Retinal pigment epithelial cell (primary cell): ENCODE measurements at regions not wholly inside any gene's neighbourhood (a gene's known extent, or its start where the extent isn't known, plus 50 kb on each side); places are given as distances from the start of the nearest gene placed in this dataset.
A peak's percentile ranks its signal among the peaks of the same experiment; 100 is the strongest.

Source experiments
- DNase-seq: peaks from one replicate; pipeline ENCODE4 v3.0.0-alpha.2; 2010; ENCODE audit warnings: low read depth
- H3K4me3 ChIP-seq: 2 replicates; pipeline ENCODE4 v1.5.1; 2011; ENCODE audit warnings: mild to moderate bottlenecking, low read length, control low read depth, moderate library complexity
- TF ChIP-seq, protein P1 (sequence below): conservative IDR thresholded peaks from 2 replicates; pipeline ENCODE4 v1.5.1; 2011; ENCODE audit warnings: low read depth, low read length, control low read depth, inconsistent platforms

DNA sequence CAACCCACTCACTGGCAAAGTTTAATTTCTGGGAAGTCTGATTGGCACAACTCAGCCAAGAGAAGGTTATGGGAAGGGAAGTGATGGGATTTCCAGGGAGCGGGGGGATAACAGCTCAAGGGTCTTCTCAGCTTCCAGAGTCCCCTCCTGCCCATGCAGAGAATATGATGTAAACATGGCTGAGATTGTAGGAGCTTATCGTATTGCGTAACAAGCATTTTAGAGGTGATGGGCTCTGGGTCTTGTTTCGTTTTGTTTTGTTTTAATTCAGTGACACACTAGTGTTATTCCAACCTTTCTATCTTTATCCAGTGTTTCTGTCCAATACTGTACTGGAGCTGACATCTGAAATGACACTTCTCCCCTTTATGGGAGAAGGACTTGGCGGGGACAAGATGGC, 762.1 kb upstream of the TMEM132C start:
- TF ChIP-seq, protein P1, sequence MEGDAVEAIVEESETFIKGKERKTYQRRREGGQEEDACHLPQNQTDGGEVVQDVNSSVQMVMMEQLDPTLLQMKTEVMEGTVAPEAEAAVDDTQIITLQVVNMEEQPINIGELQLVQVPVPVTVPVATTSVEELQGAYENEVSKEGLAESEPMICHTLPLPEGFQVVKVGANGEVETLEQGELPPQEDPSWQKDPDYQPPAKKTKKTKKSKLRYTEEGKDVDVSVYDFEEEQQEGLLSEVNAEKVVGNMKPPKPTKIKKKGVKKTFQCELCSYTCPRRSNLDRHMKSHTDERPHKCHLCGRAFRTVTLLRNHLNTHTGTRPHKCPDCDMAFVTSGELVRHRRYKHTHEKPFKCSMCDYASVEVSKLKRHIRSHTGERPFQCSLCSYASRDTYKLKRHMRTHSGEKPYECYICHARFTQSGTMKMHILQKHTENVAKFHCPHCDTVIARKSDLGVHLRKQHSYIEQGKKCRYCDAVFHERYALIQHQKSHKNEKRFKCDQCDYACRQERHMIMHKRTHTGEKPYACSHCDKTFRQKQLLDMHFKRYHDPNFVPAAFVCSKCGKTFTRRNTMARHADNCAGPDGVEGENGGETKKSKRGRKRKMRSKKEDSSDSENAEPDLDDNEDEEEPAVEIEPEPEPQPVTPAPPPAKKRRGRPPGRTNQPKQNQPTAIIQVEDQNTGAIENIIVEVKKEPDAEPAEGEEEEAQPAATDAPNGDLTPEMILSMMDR, result no peak
- no peak overlapping the region for H3K4me3 ChIP-seq
- no peak for DNase-seq

DNA sequence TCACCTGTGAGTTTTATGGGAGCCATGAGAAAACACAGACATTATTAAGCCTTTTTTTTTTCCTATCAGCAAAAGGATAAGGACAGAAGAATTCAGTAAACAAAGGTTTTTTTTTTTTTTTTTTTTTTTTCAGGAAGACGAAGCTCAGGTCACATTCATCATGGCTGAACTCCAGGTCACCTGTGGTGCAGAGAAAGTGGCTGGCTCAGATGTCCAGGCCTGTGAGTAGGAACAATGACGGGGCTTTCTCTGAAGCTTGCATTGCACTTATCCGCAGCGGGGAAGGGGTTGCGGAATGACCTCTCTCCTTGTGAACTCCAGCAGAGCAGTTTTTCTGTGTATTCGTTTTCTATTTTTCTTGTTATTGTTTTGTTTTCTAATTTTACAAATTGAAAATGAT, 759.6 kb upstream of the TMEM132C start:
- no peak overlapping the region for H3K4me3 ChIP-seq
- no peak for DNase-seq
- TF ChIP-seq, protein P1, result no peak

DNA sequence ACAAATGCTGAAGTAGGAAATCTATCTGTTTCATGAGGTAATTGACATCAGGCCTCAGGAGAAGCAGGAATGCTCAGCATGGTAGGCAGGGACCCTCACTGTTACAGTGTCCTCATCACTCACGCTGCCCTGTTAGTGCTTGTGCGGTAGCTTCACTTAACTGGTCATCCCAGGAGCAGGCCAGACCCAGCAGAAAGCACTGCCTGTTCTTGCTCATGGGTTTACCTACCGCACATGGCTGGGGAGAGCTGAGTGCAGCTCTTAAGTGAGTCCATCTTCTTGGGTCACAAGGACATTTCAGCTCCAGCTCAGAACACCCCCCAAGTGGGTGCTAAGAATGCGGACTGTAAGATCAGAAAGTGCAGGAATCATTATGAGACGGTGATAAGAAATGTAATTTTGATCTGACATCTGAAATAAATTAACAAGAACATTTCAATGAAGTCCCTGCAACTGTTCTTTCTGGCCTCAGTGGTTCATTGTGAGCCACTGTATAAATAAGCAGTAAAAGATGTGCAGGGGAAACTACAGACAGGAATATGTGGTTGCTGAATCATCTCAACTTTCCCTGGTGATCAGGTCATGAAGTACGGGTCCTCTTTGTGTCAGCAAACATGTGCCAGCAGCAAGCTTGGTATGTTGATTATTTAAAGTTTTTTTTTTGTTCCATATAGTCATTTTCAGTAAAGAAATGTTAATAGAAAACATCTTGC, 757.7 kb upstream of the TMEM132C start:
- TF ChIP-seq, protein P1, result no peak
- no peak for DNase-seq
- H3K4me3 ChIP-seq, result no peak overlapping the region

DNA sequence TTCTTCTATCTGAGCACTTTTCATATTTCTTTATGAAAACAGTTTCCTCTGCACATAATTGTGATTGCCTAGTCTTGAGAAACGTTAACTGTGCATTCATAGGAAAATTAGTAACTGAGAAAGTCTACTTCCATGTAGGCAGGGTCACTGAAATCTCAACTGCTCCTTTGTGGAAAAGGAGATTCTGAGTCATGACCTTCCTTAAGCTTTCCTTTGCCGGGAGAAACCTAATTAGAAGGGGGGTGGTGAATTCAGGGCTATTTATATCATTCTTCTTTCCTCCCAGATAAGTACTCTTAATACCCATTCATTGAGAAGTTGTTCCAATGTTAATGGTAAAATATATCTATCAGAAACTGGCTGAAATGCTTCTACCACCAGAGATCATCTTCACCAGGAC, 751.0 kb upstream of the TMEM132C start:
- H3K4me3 ChIP-seq, result no peak overlapping the region
- DNase-seq, result peak; percentile 54
- TF ChIP-seq, protein P1, result no peak

DNA sequence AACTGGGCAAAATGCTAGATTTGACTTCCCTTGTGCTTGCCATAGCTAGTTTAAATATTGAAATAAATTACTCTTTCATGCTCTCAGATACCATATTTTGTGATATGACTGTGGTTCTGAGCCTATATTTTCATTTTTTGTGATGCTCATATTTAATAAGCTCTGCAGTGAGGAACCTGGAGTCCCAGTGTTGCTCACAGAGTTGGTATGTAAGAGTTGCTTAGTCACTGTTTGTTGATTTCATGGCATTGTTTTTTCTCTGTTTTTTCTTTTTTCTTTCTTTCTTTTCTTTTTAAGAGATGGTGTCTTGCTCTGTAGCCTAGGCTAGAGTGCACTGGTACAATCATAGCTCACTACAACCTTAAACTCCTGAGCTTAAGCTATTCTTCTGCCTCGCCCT, 750.5 kb upstream of the TMEM132C start:
- TF ChIP-seq, protein P1, result no peak
- DNase-seq, result no peak
- H3K4me3 ChIP-seq, result no peak overlapping the region

DNA sequence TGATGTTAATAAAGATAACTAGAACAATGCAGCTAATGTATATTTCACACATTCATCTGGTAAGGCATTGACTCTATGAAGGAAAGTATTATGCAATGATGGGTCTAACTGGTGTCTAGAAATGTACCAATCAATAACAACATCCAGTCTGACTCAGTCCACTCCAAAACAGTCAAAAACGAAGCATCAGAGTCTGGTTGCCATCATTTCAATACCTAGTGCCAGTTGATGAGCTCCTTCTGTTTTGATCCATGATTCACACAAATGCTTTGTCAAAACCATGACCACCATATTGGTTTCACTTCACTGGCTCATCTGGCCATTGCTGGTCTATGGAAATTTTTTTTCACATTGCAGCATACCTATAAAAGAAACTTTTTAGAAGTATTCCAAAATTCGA, 747.2 kb upstream of the TMEM132C start:
- TF ChIP-seq, protein P1, result no peak
- H3K4me3 ChIP-seq, result no peak overlapping the region
- no peak for DNase-seq

DNA sequence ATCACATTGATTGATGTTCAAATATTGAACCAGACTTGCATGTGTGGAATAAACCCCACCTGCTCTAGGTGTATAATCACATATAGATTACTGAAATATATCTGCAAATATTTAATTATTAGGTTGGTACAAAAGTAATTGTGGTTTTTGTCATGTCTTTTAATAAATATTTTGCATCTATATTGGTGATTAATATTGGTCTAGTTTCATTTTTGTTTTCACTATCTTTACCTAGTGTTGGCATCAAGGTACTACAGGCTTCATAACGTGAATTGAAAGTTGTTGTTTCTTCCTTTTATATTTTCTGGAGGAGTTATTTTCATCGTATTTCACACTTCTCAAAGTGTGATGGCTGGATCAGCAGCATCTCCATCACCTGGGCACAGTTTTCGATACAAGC, 740.0 kb upstream of the TMEM132C start:
- no peak for DNase-seq
- TF ChIP-seq, protein P1, result no peak
- H3K4me3 ChIP-seq, result no peak overlapping the region
